Inflammatory macrophage (primary cell): ENCODE measurements at regions not wholly inside any gene's neighbourhood (a gene's known extent, or its start where the extent isn't known, plus 50 kb on each side); places are given as distances from the start of the nearest gene placed in this dataset.
"Not testable (repeated sequence)": the region's sequence is repeated elsewhere in the genome, so short reads cannot be mapped to it uniquely, and the experiment has no call there.

Source experiments
- DNase-seq, 2 donors: peaks; one replicate each; pipeline ENCODE4 v3.0.0-alpha.2; 2020 to 2022

- peak in 1 of 2 donors; percentile 24 for DNase-seq
These were observed 180.3 kb downstream of the PDGFRA start for GRCh38 chr4:54409270-54409817.

GRCh38 chr4:54414545-54414944, 185.5 kb downstream of the PDGFRA start:
- DNase-seq: no peak

GRCh38 chr4:54417476-54417875, 188.4 kb downstream of the PDGFRA start:
- DNase-seq: no peak

GRCh38 chr4:54418468-54418867, 189.4 kb downstream of the PDGFRA start:
- no peak for DNase-seq

GRCh38 chr4:54423066-54423465, 194.0 kb downstream of the PDGFRA start:
- DNase-seq: no peak

- DNase-seq: no peak
These were observed 198.7 kb downstream of the PDGFRA start for GRCh38 chr4:54427826-54428225.

DNA sequence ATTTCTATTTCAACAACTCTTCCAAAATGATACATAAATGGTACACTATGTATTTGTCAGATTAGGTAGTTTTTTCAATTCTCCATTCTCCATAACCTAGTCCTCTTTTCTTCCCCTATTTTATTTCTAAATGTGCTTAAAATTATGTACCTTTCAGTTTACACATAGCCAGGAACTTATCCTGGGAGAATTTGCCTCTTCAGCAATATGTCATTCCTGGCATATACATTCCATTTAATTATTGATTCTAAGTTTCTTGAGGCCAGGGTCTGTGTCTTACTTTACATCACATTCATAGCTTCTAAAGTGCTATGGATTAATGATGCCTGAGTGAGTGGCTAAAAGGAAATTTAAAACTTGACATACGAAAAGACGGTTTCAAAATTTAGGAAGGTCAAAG, 199.8 kb downstream of the PDGFRA start:
- DNase-seq: no peak

- peak in 1 of 2 donors; percentile 13 for DNase-seq
These were observed 204.6 kb downstream of the PDGFRA start for GRCh38 chr4:54433686-54434085.

DNA sequence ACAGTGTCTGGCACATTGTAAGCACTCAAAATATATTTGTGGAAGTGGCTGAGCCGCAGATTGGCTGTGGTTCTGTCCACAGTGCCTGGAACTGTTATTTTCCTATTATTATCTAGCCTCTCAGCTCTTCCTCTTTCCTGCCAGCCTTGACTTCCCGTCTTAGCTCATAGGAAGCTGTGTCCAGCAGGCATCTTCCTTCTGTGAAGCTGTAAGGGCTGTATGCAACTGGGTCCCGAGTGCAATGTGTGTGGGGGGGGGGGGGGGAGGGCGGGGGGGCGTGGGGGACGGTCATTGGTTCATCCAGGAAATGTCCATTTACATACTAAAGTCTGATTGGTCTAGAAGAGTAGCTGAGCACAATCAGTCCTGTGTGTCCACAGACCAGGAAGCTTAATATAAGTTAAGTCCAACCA, 210.7 kb downstream of the PDGFRA start:
- DNase-seq: peak; percentile 87

DNA sequence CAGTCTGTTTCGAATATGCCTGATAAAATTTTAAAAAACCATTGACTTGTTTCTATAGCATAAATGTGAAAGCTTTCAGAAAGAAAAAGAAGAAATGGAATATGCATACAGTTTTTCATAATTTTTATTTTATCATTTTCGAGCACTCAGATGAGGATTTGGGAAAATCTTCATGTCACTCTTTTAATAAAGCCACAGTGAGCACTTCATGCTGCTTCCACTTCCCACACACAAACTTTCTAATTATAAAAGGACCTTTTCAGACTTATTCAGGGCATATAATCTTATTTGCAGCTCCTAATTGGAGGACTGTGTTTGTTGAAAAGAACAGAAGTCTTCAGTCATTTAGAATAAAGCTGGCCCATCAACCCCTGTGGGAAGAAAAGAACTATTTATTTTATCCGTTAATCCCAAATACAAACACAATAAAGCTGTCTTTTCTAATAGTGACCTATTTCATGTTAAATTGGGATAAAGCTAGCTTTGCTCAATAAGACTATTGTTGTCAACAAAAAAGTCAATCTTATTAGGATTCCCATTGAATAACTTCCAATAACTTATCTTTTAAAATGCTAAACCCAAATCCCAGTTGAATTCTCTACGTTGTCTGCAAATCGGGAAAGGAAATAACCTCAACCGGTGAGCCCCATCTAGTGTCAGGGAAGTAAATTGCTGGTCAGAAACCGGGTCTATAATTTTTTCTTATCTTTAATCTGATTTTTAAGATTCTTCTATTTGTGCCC, 211.5 kb downstream of the PDGFRA start:
- DNase-seq: peak; percentile 31 to 49

- no peak for DNase-seq
These were observed 211.9 kb upstream of the KIT start for GRCh38 chr4:54445866-54446265.

DNA sequence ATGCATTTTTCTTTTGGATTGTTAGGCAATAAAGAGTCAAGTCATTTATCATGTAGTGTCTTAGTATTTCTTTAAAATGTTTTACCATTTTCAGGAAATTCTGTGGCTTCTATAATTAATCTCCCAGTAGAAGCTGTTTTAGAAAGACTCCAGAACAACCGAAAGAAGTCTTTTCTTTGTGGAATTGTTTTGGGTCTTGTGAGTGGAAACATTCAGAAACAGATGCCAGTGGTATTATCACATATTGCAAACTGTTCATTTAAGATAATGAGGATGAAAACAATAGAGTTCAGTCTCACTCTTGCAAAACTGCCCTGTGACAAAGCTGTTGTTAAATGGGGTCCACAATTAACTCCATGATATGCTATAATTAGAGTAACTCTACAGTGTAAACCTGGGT, 211.2 kb upstream of the KIT start:
- DNase-seq: no peak

DNA sequence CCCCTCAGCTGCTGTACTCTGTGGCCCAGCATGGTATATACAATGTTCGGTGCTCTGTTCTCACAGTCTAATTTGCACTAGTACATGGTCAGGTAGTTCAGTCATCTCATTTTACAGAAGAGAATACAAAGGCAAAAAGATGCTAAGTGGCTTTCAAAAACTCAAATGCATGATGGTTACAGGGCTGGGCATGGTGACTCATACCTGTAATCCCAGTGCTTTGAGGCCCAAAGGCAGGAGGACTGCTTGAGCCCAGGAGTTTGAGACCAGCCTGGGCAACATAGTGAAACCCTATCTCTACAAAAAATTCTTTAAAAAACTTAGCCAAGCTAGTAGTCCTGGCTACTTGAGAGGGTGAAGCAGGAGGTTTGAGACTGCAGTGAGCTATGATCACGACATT, 210.5 kb upstream of the KIT start:
- no peak for DNase-seq

GRCh38 chr4:54449999-54450398, 207.8 kb upstream of the KIT start:
- no peak for DNase-seq

DNA sequence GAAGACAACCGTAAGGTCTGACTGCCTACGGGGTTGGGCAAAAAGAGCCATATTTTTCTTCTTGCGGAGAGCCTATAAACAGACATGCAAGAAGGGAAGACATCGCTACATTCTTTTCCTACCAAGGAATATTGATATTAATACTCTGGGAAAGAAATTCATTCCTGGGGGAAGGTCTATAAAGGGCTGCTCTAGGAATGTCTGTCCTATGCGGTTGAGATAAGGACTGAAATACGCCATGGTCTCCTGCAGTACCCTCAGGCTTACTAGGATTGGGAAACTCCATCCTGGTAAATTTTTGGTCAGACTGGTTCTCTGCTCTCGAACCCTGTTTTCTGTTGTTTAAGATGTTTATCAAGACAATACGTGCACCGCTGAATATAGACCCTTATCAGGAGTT, 190.8 kb upstream of the KIT start:
- not testable (repeated sequence) for DNase-seq

DNA sequence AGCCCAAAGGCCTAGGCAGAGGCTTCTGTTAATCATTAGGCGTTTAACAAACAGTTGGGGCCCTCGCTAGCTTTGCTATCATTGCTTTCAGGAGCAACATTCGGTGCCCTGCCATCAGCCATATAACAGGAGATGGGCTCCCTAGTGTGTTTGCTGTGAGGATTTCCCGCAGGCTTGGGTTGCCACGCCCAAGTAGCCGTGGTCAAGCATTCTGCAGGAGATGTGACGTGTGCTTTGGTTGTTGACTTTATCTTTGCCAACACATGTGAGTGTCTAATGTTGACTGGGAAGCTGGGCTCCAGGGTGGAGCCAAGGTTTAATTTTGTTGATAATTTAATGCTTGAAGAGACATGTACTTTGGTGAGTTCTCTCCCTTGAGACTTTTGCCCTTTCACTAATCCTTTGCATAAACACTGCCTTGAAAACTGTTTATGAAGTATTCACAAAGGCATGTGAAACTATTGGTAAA, 184.6 kb upstream of the KIT start:
- DNase-seq: no peak

- no peak for DNase-seq
These were observed 184.0 kb upstream of the KIT start for GRCh38 chr4:54473798-54474197.

- DNase-seq: no peak
These were observed 182.2 kb upstream of the KIT start for GRCh38 chr4:54475546-54475945.

DNA sequence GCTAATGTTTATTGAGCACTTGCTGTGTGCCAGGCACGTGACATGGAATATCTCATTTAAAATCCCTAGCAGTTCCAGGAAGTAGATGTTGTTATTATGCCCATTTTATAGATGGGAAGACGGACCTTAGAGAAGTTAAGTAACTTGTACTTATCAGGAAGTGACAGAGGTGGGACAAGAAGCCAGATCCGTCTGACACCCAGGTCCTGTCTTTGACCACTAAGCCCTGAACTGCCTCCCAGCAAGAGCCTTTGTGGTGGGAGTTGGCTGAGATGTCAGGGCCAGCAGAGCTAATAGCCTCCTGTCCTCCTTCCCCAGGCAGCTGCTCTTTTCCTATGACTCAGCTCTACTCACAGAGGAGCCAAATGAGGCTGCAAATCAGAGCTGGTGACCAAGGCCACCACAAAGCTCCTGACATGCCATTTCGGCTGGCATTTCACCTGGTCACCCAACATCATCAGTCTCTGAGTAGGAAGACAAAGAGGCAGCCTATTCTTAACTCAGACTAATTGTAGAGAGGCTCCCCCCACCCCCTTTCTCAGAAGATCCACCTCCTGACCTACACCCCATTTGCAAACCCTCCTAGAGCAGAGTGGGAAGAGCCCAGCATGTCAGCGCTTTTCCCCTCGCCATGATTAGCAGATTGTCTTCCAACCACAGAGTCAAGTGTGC, 175.1 kb upstream of the KIT start:
- DNase-seq: no peak

- no peak for DNase-seq
These were observed 173.4 kb upstream of the KIT start for GRCh38 chr4:54484383-54484782.

GRCh38 chr4:54487491-54487890, 170.3 kb upstream of the KIT start:
- no peak for DNase-seq

GRCh38 chr4:54493862-54494261, 163.9 kb upstream of the KIT start:
- DNase-seq: no peak

DNA sequence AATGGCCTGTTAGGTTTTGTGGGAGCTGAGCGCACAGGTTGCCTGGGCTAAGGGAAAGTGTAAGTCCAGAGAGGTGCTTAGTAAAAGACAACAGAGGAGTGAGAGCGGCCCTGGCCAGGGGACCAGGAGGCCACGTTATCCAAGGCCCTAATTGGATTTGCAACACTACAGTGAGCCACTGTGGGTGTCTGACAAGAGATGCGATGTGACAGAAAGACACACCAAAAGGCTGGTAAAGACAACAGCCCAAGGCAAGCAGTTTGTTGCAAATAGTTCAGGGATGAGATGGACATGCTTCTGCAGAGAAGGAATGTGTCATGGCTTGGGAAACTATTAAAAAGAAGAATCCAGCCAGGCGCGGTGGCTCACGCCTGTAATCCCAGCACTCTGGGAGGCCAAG, 162.7 kb upstream of the KIT start:
- DNase-seq: no peak

DNA sequence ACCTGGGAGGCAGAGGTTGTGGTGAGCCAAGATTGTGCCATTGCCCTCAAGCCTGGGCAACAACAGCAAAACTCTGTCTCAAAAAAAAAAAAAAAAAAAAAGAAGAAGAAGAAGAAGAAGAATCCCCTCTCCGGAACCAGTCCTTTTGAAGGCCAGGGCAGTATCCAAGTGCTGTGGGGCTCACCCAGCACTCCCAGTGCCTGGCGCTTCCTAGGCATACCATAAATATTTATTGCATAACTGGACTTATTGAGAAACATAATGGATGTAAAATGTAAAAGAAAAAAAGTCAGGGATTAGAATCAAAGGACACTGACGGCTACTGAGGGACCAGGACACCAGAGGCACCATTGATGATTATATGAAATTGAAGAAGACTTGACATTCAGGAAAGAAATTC, 162.1 kb upstream of the KIT start:
- no peak for DNase-seq
